K562 (cell line): ENCODE measurements at regions not wholly inside any gene's neighbourhood (a gene's known extent, or its start where the extent isn't known, plus 50 kb on each side); places are given as distances from the start of the nearest gene placed in this dataset.

Experiments
- HDAC6 ChIP-seq: IDR thresholded peaks from 2 replicates; pipeline ENCODE4 v1.6.1; 2012; ENCODE audit warnings: low read depth, mild to moderate bottlenecking, control low read depth, inconsistent platforms, low read length, moderate library complexity
- HDAC8 ChIP-seq: fragments of 450-650 bp; IDR thresholded peaks from 2 replicates; pipeline ENCODE4 v1.6.1; 2016; ENCODE audit warnings: mild to moderate bottlenecking, missing genetic modification characterization, moderate library complexity, missing compliant biosample characterization
- PURB ChIP-seq: sonication (generic); formaldehyde crosslinking; IDR thresholded peaks from 2 replicates; pipeline ENCODE4 v1.9.0; 2021; ENCODE audit warnings: low read depth, mild to moderate bottlenecking, missing genetic modification reagents
- SPI1 ChIP-seq: IDR thresholded peaks from 2 replicates; pipeline ENCODE4 v1.6.1; 2011; ENCODE audit warnings: low read depth, low read length, control low read depth, borderline replicate concordance
- THAP12 ChIP-seq: fragments of 250-450 bp; sonication (Bioruptor Pico); IDR thresholded peaks from 2 replicates; pipeline ENCODE4 v1.9.0; 2021; ENCODE audit warnings: mild to moderate bottlenecking, inconsistent platforms
- XRCC5 ChIP-seq: fragments of 200-400 bp; formaldehyde crosslinking; IDR thresholded peaks from 2 replicates; pipeline ENCODE4 v1.6.1; 2017; ENCODE audit warnings: low read depth, mild to moderate bottlenecking, low read length
- TF ChIP-seq, protein P1 (sequence below): sonication (generic); formaldehyde crosslinking; IDR thresholded peaks from 2 replicates; pipeline ENCODE4 v1.8.1; 2023; ENCODE audit warnings: mild to moderate bottlenecking, missing genetic modification reagents
- TF ChIP-seq, protein P2 (sequence below): sonication (generic); formaldehyde crosslinking; IDR thresholded peaks from 2 replicates; pipeline ENCODE4 v1.8.0; 2023; ENCODE audit warnings: mild to moderate bottlenecking, missing genetic modification reagents

GRCh38 chr10:125249948-125250347 is 89.6 kb upstream of the CTBP2 start (continued):
- TF ChIP-seq, protein P1, sequence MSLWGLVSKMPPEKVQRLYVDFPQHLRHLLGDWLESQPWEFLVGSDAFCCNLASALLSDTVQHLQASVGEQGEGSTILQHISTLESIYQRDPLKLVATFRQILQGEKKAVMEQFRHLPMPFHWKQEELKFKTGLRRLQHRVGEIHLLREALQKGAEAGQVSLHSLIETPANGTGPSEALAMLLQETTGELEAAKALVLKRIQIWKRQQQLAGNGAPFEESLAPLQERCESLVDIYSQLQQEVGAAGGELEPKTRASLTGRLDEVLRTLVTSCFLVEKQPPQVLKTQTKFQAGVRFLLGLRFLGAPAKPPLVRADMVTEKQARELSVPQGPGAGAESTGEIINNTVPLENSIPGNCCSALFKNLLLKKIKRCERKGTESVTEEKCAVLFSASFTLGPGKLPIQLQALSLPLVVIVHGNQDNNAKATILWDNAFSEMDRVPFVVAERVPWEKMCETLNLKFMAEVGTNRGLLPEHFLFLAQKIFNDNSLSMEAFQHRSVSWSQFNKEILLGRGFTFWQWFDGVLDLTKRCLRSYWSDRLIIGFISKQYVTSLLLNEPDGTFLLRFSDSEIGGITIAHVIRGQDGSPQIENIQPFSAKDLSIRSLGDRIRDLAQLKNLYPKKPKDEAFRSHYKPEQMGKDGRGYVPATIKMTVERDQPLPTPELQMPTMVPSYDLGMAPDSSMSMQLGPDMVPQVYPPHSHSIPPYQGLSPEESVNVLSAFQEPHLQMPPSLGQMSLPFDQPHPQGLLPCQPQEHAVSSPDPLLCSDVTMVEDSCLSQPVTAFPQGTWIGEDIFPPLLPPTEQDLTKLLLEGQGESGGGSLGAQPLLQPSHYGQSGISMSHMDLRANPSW (CRISPR knock-in tag): no peak
- TF ChIP-seq, protein P2, sequence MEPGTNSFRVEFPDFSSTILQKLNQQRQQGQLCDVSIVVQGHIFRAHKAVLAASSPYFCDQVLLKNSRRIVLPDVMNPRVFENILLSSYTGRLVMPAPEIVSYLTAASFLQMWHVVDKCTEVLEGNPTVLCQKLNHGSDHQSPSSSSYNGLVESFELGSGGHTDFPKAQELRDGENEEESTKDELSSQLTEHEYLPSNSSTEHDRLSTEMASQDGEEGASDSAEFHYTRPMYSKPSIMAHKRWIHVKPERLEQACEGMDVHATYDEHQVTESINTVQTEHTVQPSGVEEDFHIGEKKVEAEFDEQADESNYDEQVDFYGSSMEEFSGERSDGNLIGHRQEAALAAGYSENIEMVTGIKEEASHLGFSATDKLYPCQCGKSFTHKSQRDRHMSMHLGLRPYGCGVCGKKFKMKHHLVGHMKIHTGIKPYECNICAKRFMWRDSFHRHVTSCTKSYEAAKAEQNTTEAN (CRISPR knock-in tag): no peak
- TF ChIP-seq HDAC6 (no peak), XRCC5 (no peak), PURB (no peak), HDAC8 (tag) (no peak), SPI1 (no peak), THAP12 (CRISPR knock-in tag) (no peak)
